SK-N-SH (cell line): ENCODE measurements at regions not wholly inside any gene's neighbourhood (a gene's known extent, or its start where the extent isn't known, plus 50 kb on each side); places are given as distances from the start of the nearest gene placed in this dataset.

ENCODE experiments used
- CTCF ChIA-PET: fragments of 300-600, 350-600 bp; formaldehyde crosslinking; extraction: SDS; loops from one replicate; lab custom pipeline; 2021; lab: Yijun Ruan, JAX
- POLR2A ChIA-PET: fragments of 350-600 bp; sonication (Branson Sonifier 250); formaldehyde crosslinking; extraction: SDS; loops from one replicate; lab custom pipeline; 2020; ENCODE audit warnings: antibody characterized with exemption, inconsistent platforms; lab: Yijun Ruan, JAX
- DNase-seq: peaks from one replicate; pipeline ENCODE4 v3.0.0; 2012
- H2AFZ ChIP-seq: fragments of 200-600 bp; sonication (generic); 2 replicates; pipeline ENCODE4 v1.8.1; 2016; ENCODE audit warnings: antibody characterized with exemption, mild to moderate bottlenecking, low read depth
- H3F3A ChIP-seq: fragments of 200-600 bp; sonication (generic); replicated peaks from 2 replicates; pipeline ENCODE3; 2016; ENCODE audit warnings: antibody characterized with exemption, mild to moderate bottlenecking; ENCODE audit not compliant: insufficient read depth
- H3K27ac ChIP-seq, 2 experiments: fragments of 200-500 bp in 1 of 2; fragments of 200-600 bp in 1 of 2; sonication (Bioruptor generic) in 1 of 2; sonication (generic), shearing (Covaris generic) in 1 of 2; 2 replicates each; pipeline versions ENCODE4 v1.5.1 to v1.6.1; 2014 to 2016; ENCODE audit warnings: low read depth in 2 of 2, inconsistent platforms in 1 of 2, low read length in 1 of 2, mild to moderate bottlenecking in 1 of 2, mixed read lengths in 1 of 2
- H3K27me3 ChIP-seq: fragments of 200-600 bp; sonication (generic), shearing (Covaris generic); 2 replicates; pipeline ENCODE4 v1.6.1; 2016; ENCODE audit warnings: mixed run types; ENCODE audit not compliant: insufficient read depth
- H3K36me3 ChIP-seq, 2 experiments: fragments of 200-500 bp in 1 of 2; fragments of 200-600 bp in 1 of 2; sonication (Bioruptor generic) in 1 of 2; sonication (generic) in 1 of 2; replicated peaks in 1 of 2; 2 replicates each; pipeline versions ENCODE3 to v1.5.1; 2014 to 2016; ENCODE audit warnings: low read length in 1 of 2, mild to moderate bottlenecking in 1 of 2; ENCODE audit not compliant: insufficient read depth in 2 of 2, control insufficient read depth in 1 of 2
- H3K4me1 ChIP-seq, 2 experiments: fragments of 200-500 bp in 1 of 2; fragments of 200-600 bp in 1 of 2; sonication (Bioruptor generic) in 1 of 2; sonication (generic), shearing (Covaris generic) in 1 of 2; 2 replicates each; pipeline versions ENCODE4 v1.5.1 to v1.6.1; 2014 to 2016; ENCODE audit warnings: low read depth in 1 of 2, low read length in 1 of 2, mixed run types in 1 of 2; ENCODE audit not compliant: insufficient read depth in 2 of 2, control insufficient read depth in 1 of 2
- H3K4me2 ChIP-seq: fragments of 200-600 bp; sonication (generic), shearing (Covaris generic); 2 replicates; pipeline ENCODE4 v1.6.1; 2017; ENCODE audit warnings: mixed run types
- H3K4me3 ChIP-seq, 2 experiments: fragments of 200-500 bp in 1 of 2; fragments of 200-600 bp in 1 of 2; sonication (Bioruptor generic) in 1 of 2; sonication (generic), shearing (Covaris generic) in 1 of 2; 2 replicates each; pipeline versions ENCODE4 v1.5.1 to v1.8.1; 2014 to 2016; ENCODE audit warnings: low read depth in 2 of 2, inconsistent platforms in 1 of 2, low read length in 1 of 2, mild to moderate bottlenecking in 1 of 2, mixed read lengths in 1 of 2, moderate library complexity in 1 of 2
- H3K79me2 ChIP-seq: fragments of 200-600 bp; sonication (generic); 2 replicates; pipeline ENCODE4 v1.8.1; 2017; ENCODE audit warnings: mild to moderate bottlenecking; ENCODE audit not compliant: insufficient read depth
- H3K9ac ChIP-seq: fragments of 200-600 bp; sonication (generic); 2 replicates; pipeline ENCODE4 v1.6.1; 2017; ENCODE audit warnings: mixed run types
- H3K9me2 ChIP-seq: fragments of 200-600 bp; sonication (generic); 2 replicates; pipeline ENCODE4 v1.6.1; 2017; ENCODE audit warnings: mixed run types
- H3K9me3 ChIP-seq: fragments of 200-600 bp; sonication (generic); 2 replicates; pipeline ENCODE4 v1.6.1; 2017; ENCODE audit warnings: mixed run types, mild to moderate bottlenecking, moderate library complexity
- H4K20me1 ChIP-seq: fragments of 200-600 bp; sonication (generic); 2 replicates; pipeline ENCODE4 v1.6.1; 2017; ENCODE audit warnings: mild to moderate bottlenecking, mixed run types; ENCODE audit not compliant: insufficient read depth
- CHD2 ChIP-seq: fragments of 150-350 bp; IDR thresholded peaks from 2 replicates; pipeline ENCODE4 v1.6.1; 2018; ENCODE audit warnings: low read length; ENCODE audit not compliant: partially characterized antibody
- ELF1 ChIP-seq: IDR thresholded peaks from 2 replicates; pipeline ENCODE4 v1.4.0; 2012
- EZH2phosphoT487 ChIP-seq: fragments of 200-600 bp; sonication (generic); IDR thresholded peaks from 2 replicates; pipeline ENCODE4 v1.6.1; 2017; ENCODE audit warnings: low read depth, mixed run types, mild to moderate bottlenecking, antibody characterized with exemption, moderate library complexity, borderline replicate concordance
- GABPA ChIP-seq: IDR thresholded peaks from 2 replicates; pipeline ENCODE4 v1.4.0; 2012; ENCODE audit warnings: low read depth, mild to moderate bottlenecking
- GATA2 ChIP-seq: sonication (generic); formaldehyde crosslinking; IDR thresholded peaks from 2 replicates; pipeline ENCODE4 v1.5.0; 2020; ENCODE audit warnings: mild to moderate bottlenecking, missing genetic modification reagents
- MAX ChIP-seq: IDR thresholded peaks from 2 replicates; pipeline ENCODE4 v1.4.0; 2012; ENCODE audit warnings: low read depth
- MXI1 ChIP-seq: IDR thresholded peaks from 2 replicates; pipeline ENCODE4 v1.6.1; 2012; ENCODE audit warnings: mild to moderate bottlenecking, low read depth, low read length, improper control_type of control experiment
- RAD21 ChIP-seq: IDR thresholded peaks from 2 replicates; pipeline ENCODE4 v1.6.1; 2012; ENCODE audit warnings: mild to moderate bottlenecking, low read length
- RCOR1 ChIP-seq: fragments of 150-350 bp; IDR thresholded peaks from 2 replicates; pipeline ENCODE4 v1.6.1; 2017; ENCODE audit warnings: antibody characterized with exemption, low read length
- REST ChIP-seq: IDR thresholded peaks from 2 replicates; pipeline ENCODE4 v1.6.1; 2012; ENCODE audit warnings: mild to moderate bottlenecking, low read depth, low read length, moderate library complexity
- RFX5 ChIP-seq: IDR thresholded peaks from 2 replicates; pipeline ENCODE4 v1.6.1; 2012; ENCODE audit warnings: mild to moderate bottlenecking, improper control_type of control experiment, low read length
- SMC3 ChIP-seq: IDR thresholded peaks from 2 replicates; pipeline ENCODE4 v1.6.1; 2012; ENCODE audit warnings: low read depth, low read length, improper control_type of control experiment
- TAF1 ChIP-seq: IDR thresholded peaks from 2 replicates; pipeline ENCODE4 v1.6.1; 2012; ENCODE audit warnings: low read depth, mild to moderate bottlenecking, low read length, moderate library complexity, borderline replicate concordance
- USF1 ChIP-seq: IDR thresholded peaks from 2 replicates; pipeline ENCODE4 v1.4.0; 2012; ENCODE audit warnings: low read depth, borderline replicate concordance
- ZBTB33 ChIP-seq: IDR thresholded peaks from 2 replicates; pipeline ENCODE4 v1.4.0; 2012; ENCODE audit warnings: low read depth, borderline replicate concordance
- WGBS: methylation state at CpG from one replicate; pipeline ENCODE4 v1.1.6; 2017; ENCODE audit warnings: low lambda C conversion rate; 5-methylcytosine and 5-hydroxymethylcytosine counted together
- TF ChIP-seq, protein P1 (sequence below): fragments of 200-600 bp; sonication (generic); IDR thresholded peaks from 2 replicates; pipeline ENCODE4 v1.6.1; 2017; ENCODE audit warnings: antibody characterized with exemption, mild to moderate bottlenecking, moderate library complexity
- TF ChIP-seq, protein P2 (sequence below): IDR thresholded peaks from 2 replicates; pipeline ENCODE4; 2012

- no peaks in the 10 kb centered on the region; the same call in 1 of the 2 replicates for H3K9me3 ChIP-seq
- no peak overlapping the region for H2AFZ ChIP-seq
- no peaks in the 10 kb centered on the region for H3K27me3 ChIP-seq
- H3F3A ChIP-seq = no peaks in the 10 kb centered on the region
- H3K4me2 ChIP-seq = no peak overlapping the region
- 10% methylated on average over 1 of the region's 1 CpG for WGBS
- no peak overlapping the region for H3K27ac ChIP-seq
- H3K79me2 ChIP-seq = no peaks in the 10 kb centered on the region
- CTCF ChIA-PET = no interaction called here
- no peaks in the 10 kb centered on the region for H3K36me3 ChIP-seq
- H3K9me2 ChIP-seq = no peaks in the 10 kb centered on the region
- H4K20me1 ChIP-seq = no peaks in the 10 kb centered on the region
- H3K4me1 ChIP-seq = no peaks in the 10 kb centered on the region
- no peak for DNase-seq
- no peak overlapping the region for H3K9ac ChIP-seq
- no peak overlapping the region for H3K4me3 ChIP-seq
- TF ChIP-seq TAF1 (no peak), USF1 (no peak), GABPA (no peak), EZH2phosphoT487 (no peak), RCOR1 (no peak), CHD2 (no peak)
- TF ChIP-seq, protein P1, sequence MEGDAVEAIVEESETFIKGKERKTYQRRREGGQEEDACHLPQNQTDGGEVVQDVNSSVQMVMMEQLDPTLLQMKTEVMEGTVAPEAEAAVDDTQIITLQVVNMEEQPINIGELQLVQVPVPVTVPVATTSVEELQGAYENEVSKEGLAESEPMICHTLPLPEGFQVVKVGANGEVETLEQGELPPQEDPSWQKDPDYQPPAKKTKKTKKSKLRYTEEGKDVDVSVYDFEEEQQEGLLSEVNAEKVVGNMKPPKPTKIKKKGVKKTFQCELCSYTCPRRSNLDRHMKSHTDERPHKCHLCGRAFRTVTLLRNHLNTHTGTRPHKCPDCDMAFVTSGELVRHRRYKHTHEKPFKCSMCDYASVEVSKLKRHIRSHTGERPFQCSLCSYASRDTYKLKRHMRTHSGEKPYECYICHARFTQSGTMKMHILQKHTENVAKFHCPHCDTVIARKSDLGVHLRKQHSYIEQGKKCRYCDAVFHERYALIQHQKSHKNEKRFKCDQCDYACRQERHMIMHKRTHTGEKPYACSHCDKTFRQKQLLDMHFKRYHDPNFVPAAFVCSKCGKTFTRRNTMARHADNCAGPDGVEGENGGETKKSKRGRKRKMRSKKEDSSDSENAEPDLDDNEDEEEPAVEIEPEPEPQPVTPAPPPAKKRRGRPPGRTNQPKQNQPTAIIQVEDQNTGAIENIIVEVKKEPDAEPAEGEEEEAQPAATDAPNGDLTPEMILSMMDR = no peak
- TF ChIP-seq, protein P2, sequence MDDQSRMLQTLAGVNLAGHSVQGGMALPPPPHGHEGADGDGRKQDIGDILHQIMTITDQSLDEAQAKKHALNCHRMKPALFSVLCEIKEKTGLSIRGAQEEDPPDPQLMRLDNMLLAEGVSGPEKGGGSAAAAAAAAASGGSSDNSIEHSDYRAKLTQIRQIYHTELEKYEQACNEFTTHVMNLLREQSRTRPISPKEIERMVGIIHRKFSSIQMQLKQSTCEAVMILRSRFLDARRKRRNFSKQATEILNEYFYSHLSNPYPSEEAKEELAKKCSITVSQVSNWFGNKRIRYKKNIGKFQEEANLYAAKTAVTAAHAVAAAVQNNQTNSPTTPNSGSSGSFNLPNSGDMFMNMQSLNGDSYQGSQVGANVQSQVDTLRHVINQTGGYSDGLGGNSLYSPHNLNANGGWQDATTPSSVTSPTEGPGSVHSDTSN = no peak
- POLR2A ChIA-PET = no interaction called here
Observed at GRCh38 chr10:106301146-106301545, 863.4 kb downstream of the SORCS1 start.

GRCh38 chr10:106296750-106297392 lies 867.6 kb downstream of the SORCS1 start:
- Histone ChIP-seq H3K79me2 (no peaks in the 10 kb centered on the region), H3K27ac (no peak overlapping the region), H3K9ac (no peak overlapping the region), H3K27me3 (no peaks in the 10 kb centered on the region), H3F3A (no peaks in the 10 kb centered on the region), H3K36me3 (no peaks in the 10 kb centered on the region), H3K4me2 (no peak overlapping the region), H4K20me1 (no peaks in the 10 kb centered on the region), H3K4me3 (no peak overlapping the region), H3K9me3 (no peaks in the 10 kb centered on the region; the same call in 1 of the 2 replicates), H3K4me1 (no peaks in the 10 kb centered on the region), H3K9me2 (no peaks in the 10 kb centered on the region), H2AFZ (no peak overlapping the region)
- CTCF ChIA-PET = interaction anchor here (1.4 kb wide), 1 partner anchor 115 kb away, joined by 3 read pairs; no protein-coding TSS in a partner anchor
- POLR2A ChIA-PET = no interaction called here
- 21% methylated on average over 3 of the region's 3 CpGs for WGBS
- DNase-seq = no peak
- TF ChIP-seq MAX = no peak
- TF ChIP-seq RFX5 = no peak
- no peak for TF ChIP-seq REST
- no peak for TF ChIP-seq ELF1
- TF ChIP-seq SMC3 = no peak
- no peak for TF ChIP-seq GATA2 (CRISPR knock-in tag)
- TF ChIP-seq USF1 = no peak
- TF ChIP-seq ZBTB33 = no peak
- TF ChIP-seq RAD21 = no peak
- TF ChIP-seq MXI1 = no peak
